ENCODE measurements at regions not wholly inside any gene's neighbourhood (a gene's known extent, or its start where the extent isn't known, plus 50 kb on each side); places are given as distances from the start of the nearest gene placed in this dataset.

DNA sequence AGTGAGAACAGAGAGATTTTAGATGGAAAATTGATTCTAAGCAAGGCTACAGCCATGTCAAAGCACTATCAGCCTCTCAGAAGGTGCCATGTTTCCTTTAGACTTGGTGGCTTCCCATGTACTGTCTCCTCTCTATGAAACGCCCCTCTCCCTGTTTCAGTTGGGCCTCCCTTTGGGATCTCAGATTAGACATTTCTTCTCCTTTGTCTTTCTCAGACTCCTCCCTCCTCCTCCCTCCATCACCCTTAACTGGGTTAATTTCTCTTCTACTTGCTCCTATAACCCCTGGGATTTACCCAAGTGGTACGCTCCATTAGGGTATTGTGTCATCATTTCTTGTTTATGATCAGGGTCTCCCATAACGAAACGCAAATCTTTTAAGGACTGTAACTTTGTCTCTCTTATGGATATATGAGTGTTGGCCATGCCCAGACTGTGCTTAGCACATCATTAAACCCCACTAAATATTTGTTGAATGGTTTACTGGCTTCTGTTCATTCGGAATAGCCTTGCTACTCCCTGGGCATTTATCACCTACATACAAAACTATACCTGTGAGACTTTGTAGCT is 106.8 kb downstream of the FAM9B start:
- Histone ChIP-seq H3K36me3 (no peaks in the 10 kb centered on the region), H3K4me1 (no peaks in the 10 kb centered on the region), H3K27ac (no peak overlapping the region), H3K4me3 (no peak overlapping the region), H3K27me3 (no peaks in the 10 kb centered on the region), H3K9me3 (no peaks in the 10 kb centered on the region)
- DNase-seq: no peak
- WGBS, 2 donors (ENCODE audit: low coverage in 1 of 2): 70 to 90% methylated on average over 2 to 5 of the region's 5 CpGs
- in situ Hi-C loops (cut with MboI; ENCODE audit: low pct_ligation_motif_present in 1 of 4, low pct_unique_long_range_greater_than_20kb in 1 of 4, low sequenced_read_pairs in 3 of 4) (no loop called here), intact Hi-C loops (cut with DNase I; ENCODE audit: low total_unique reads) (no loop called here)
- no peak for TF ChIP-seq POLR2AphosphoS5 (IDR thresholded peaks at IDR 0.05)
- no peak for TF ChIP-seq POLR2A (IDR thresholded peaks at IDR 0.05)
- no peak for TF ChIP-seq EP300 (IDR thresholded peaks at IDR 0.05; ENCODE audit: low read depth)

DNA sequence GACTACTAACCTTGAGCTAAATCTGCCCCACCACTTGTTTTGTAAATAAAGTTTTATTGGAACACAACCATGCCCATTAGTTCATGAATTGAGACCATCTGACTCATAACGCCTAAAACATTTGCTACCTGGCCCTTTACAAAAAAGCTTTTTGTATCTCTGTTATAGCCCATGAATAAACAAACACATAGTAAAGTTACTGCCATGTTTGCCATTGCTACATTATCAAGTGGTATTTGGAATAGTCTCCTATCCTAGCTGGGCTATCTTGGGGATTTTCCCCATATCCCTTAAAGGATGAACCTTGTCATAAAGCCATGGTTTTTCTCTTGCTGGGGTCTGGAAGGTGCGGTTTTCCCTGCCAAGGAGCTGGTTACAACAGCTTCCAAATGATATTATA is 112.3 kb downstream of the FAM9B start:
- intact Hi-C loops (cut with DNase I; ENCODE audit: low total_unique reads): no loop called here
- no peak overlapping the region for H3K4me3 ChIP-seq
- no peak for DNase-seq
- no peaks in the 10 kb centered on the region for H3K9me3 ChIP-seq
- no peaks in the 10 kb centered on the region for H3K36me3 ChIP-seq
- WGBS, 2 donors (ENCODE audit: low coverage in 1 of 2): 60% methylated on average over 2 of the region's 2 CpGs; no CpG with 5 or more reads in 1 of the 2 donors
- TF ChIP-seq POLR2AphosphoS5 (IDR thresholded peaks at IDR 0.05): no peak
- no peak for TF ChIP-seq EP300 (IDR thresholded peaks at IDR 0.05; ENCODE audit: low read depth)
- TF ChIP-seq, protein P1, sequence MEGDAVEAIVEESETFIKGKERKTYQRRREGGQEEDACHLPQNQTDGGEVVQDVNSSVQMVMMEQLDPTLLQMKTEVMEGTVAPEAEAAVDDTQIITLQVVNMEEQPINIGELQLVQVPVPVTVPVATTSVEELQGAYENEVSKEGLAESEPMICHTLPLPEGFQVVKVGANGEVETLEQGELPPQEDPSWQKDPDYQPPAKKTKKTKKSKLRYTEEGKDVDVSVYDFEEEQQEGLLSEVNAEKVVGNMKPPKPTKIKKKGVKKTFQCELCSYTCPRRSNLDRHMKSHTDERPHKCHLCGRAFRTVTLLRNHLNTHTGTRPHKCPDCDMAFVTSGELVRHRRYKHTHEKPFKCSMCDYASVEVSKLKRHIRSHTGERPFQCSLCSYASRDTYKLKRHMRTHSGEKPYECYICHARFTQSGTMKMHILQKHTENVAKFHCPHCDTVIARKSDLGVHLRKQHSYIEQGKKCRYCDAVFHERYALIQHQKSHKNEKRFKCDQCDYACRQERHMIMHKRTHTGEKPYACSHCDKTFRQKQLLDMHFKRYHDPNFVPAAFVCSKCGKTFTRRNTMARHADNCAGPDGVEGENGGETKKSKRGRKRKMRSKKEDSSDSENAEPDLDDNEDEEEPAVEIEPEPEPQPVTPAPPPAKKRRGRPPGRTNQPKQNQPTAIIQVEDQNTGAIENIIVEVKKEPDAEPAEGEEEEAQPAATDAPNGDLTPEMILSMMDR (IDR thresholded peaks at IDR 0.05): no peak
- no peak for TF ChIP-seq POLR2A (IDR thresholded peaks at IDR 0.05)
- no peak overlapping the region for H3K27ac ChIP-seq
- H3K4me1 ChIP-seq: no peaks in the 10 kb centered on the region
- H3K27me3 ChIP-seq: no peaks in the 10 kb centered on the region
- in situ Hi-C loops (cut with MboI; ENCODE audit: low pct_ligation_motif_present in 1 of 4, low pct_unique_long_range_greater_than_20kb in 1 of 4, low sequenced_read_pairs in 3 of 4): no loop called here

DNA sequence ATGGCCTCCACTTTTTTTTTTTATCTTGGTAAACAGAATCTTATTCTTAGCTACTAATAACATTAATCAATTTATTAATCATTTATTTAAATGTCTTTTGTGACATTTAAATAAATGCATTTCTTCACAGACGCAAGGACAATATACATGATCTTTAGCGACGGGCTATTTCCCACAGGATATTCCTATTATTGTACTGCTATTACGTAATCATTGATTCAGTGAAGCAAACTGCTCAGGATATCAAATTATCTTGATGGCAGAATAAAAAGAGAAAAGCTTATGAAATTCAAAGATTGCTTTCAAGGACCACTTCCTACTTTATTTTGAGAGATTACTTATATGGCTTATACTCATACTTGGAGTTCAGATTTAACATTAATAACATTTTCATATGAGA is 114.1 kb downstream of the FAM9B start:
- intact Hi-C loops (cut with DNase I; ENCODE audit: low total_unique reads) (no loop called here), in situ Hi-C loops (cut with MboI; ENCODE audit: low pct_ligation_motif_present in 1 of 4, low pct_unique_long_range_greater_than_20kb in 1 of 4, low sequenced_read_pairs in 3 of 4) (no loop called here)
- TF ChIP-seq POLR2A (IDR thresholded peaks at IDR 0.05) (no peak), POLR2AphosphoS5 (IDR thresholded peaks at IDR 0.05) (no peak), EP300 (IDR thresholded peaks at IDR 0.05; ENCODE audit: low read depth) (no peak)
- TF ChIP-seq, protein P1 (IDR thresholded peaks at IDR 0.05): no peak

DNA sequence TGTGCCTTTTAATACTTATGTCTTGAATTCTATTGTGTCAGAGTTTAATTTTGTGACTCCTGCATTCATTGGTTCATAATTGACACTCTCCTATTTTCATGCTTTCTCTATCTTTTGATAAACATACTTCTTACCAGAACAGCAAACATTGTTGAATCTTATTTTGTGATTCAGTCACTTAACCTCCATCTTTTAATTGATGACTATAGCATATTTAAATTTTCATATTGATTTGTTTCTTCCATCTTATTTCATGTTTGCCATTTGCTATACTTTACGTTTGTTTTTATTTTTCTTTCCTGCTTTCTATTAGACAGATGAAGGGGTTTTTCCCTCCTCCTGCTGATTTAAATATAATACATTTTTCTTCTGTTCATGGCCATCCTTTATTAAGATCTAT is 115.5 kb upstream of the FAM9A start:
- Histone ChIP-seq H3K9me3 (no peaks in the 10 kb centered on the region), H3K4me3 (no peak overlapping the region), H3K27me3 (no peaks in the 10 kb centered on the region), H3K4me1 (no peaks in the 10 kb centered on the region), H3K27ac (no peak overlapping the region), H3K36me3 (no peaks in the 10 kb centered on the region)
- intact Hi-C loops (cut with DNase I; ENCODE audit: low total_unique reads): no loop called here
- 52 to 100% methylated on average over 1 of the region's 1 CpG for WGBS, 2 donors (ENCODE audit: low coverage in 1 of 2)
- no peak for TF ChIP-seq POLR2A (IDR thresholded peaks at IDR 0.05)
- no peak for TF ChIP-seq EP300 (IDR thresholded peaks at IDR 0.05; ENCODE audit: low read depth)
- no peak for TF ChIP-seq POLR2AphosphoS5 (IDR thresholded peaks at IDR 0.05)
- TF ChIP-seq, protein P1 (IDR thresholded peaks at IDR 0.05): no peak
- in situ Hi-C loops (cut with MboI; ENCODE audit: low pct_ligation_motif_present in 1 of 4, low pct_unique_long_range_greater_than_20kb in 1 of 4, low sequenced_read_pairs in 3 of 4): no loop called here
- DNase-seq: no peak

More for the DNA sequence above, 114.1 kb downstream of the FAM9B start:
- no peak overlapping the region for H3K4me3 ChIP-seq
- WGBS, 2 donors (ENCODE audit: low coverage in 1 of 2): 87 to 92% methylated on average over 4 of the region's 4 CpGs
- no peaks in the 10 kb centered on the region for H3K9me3 ChIP-seq
- no peaks in the 10 kb centered on the region for H3K4me1 ChIP-seq
- H3K27ac ChIP-seq: no peak overlapping the region
- DNase-seq: no peak
- H3K27me3 ChIP-seq: no peaks in the 10 kb centered on the region
- no peaks in the 10 kb centered on the region for H3K36me3 ChIP-seq

DNA sequence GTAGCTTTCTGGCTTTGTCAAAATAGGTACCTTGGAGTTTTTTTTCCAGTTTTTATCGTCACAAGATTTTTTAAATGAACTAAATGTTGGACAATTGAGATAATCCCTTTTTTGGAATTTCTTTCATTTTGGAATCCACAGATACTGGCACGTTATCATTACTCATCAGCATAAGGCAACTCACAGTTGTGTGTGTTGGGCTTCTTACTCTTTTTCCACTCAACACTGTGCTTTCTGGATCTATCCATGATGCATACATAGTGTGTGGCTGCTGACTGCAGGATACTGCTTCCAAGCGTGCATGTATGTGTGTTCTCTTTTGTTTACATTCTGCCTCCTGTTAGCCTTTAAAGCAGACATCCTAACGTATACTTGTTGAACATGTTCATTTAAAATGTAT is 113.5 kb upstream of the FAM9A start:
- intact Hi-C loops (cut with DNase I; ENCODE audit: low total_unique reads) (no loop called here), in situ Hi-C loops (cut with MboI; ENCODE audit: low pct_ligation_motif_present in 1 of 4, low pct_unique_long_range_greater_than_20kb in 1 of 4, low sequenced_read_pairs in 3 of 4) (no loop called here)
- no peaks in the 10 kb centered on the region for H3K36me3 ChIP-seq
- H3K27me3 ChIP-seq: no peaks in the 10 kb centered on the region
- no peaks in the 10 kb centered on the region for H3K4me1 ChIP-seq
- no peak overlapping the region for H3K4me3 ChIP-seq
- peak overlapping the region in 3 of 4 donors; percentile 26 to 69 (median 66) for H3K27ac ChIP-seq
- DNase-seq: no peak
- 20 to 60% methylated on average over 1 to 4 of the region's 4 CpGs for WGBS, 2 donors (ENCODE audit: low coverage in 1 of 2)
- H3K9me3 ChIP-seq: no peaks in the 10 kb centered on the region
- TF ChIP-seq EP300 (IDR thresholded peaks at IDR 0.05; ENCODE audit: low read depth) (no peak), POLR2AphosphoS5 (IDR thresholded peaks at IDR 0.05) (no peak), POLR2A (IDR thresholded peaks at IDR 0.05) (no peak)
